ENCODE measurements at regions not wholly inside any gene's neighbourhood (a gene's known extent, or its start where the extent isn't known, plus 50 kb on each side); places are given as distances from the start of the nearest gene placed in this dataset.
"Not testable (repeated sequence)": the region's sequence is repeated elsewhere in the genome, so short reads cannot be mapped to it uniquely, and the experiment has no call there.

GRCh38 chr15:87740655-87741344 is 515.7 kb downstream of the NTRK3 start:
- FAIRE-seq: no peak
- no peak overlapping the region for H3K4me2 ChIP-seq

GRCh38 chr15:87739866-87740265 is 516.7 kb downstream of the NTRK3 start:
- H3K27ac ChIP-seq: no peak overlapping the region
- H3K4me1 ChIP-seq: no peaks in the 10 kb centered on the region
- ATAC-seq (no peak), FAIRE-seq (no peak), DNase-seq (ENCODE audit: low read depth in 1 of 2, low spot score in 1 of 2) (no peak)
- no peaks in the 10 kb centered on the region for H3K9me3 ChIP-seq
- CTCF ChIA-PET: no interaction called here
- POLR2A ChIA-PET: no interaction called here
- 21% methylated on average over 2 of the region's 2 CpGs for WGBS (ENCODE audit: missing lambda C conversion rate)
- TF ChIP-seq ESRRA (IDR thresholded peaks at IDR 0.05; ENCODE audit: borderline replicate concordance, low read length) (no peak), SREBF2 (IDR thresholded peaks at IDR 0.05) (no peak), SMC3 (IDR thresholded peaks at IDR 0.05) (no peak)
- H3K4me2 ChIP-seq: no peak overlapping the region
- no peak overlapping the region for H3K4me3 ChIP-seq

More at GRCh38 chr15:87740655-87741344, 515.7 kb downstream of the NTRK3 start:
- ChIA-PET CTCF (no interaction called here), POLR2A (no interaction called here)
- 41% methylated on average over 5 of the region's 5 CpGs for WGBS (ENCODE audit: missing lambda C conversion rate)
- H3K4me1 ChIP-seq: no peaks in the 10 kb centered on the region
- no peak for DNase-seq (ENCODE audit: low read depth in 1 of 2, low spot score in 1 of 2)
- H3K27ac ChIP-seq: no peak overlapping the region
- H3K4me3 ChIP-seq: no peak overlapping the region
- ATAC-seq: no peak
- TF ChIP-seq NR3C1 (IDR thresholded peaks at IDR 0.05) (no peak), NFE2L2 (conservative IDR thresholded peaks at IDR 0.05; ENCODE audit: low read length) (no peak), CHD2 (IDR thresholded peaks at IDR 0.05; ENCODE audit: low read length, partially characterized antibody) (no peak), TP53 (CRISPR knock-in tag; IDR thresholded peaks at IDR 0.05) (no peak), FOSL2 (IDR thresholded peaks at IDR 0.05) (no peak), FOSL2 (CRISPR knock-in tag; IDR thresholded peaks at IDR 0.05) (no peak)
- H3K9me3 ChIP-seq: no peaks in the 10 kb centered on the region

GRCh38 chr15:87739081-87739480 is 517.5 kb downstream of the NTRK3 start:
- DNase-seq (ENCODE audit: low read depth in 1 of 2, low spot score in 1 of 2) (no peak), ATAC-seq (no peak), FAIRE-seq (no peak)
- H3K27ac ChIP-seq: no peak overlapping the region
- H3K4me1 ChIP-seq: no peaks in the 10 kb centered on the region
- 35% methylated on average over 4 of the region's 4 CpGs for WGBS (ENCODE audit: missing lambda C conversion rate)
- ChIA-PET CTCF (no interaction called here), POLR2A (no interaction called here)
- TF ChIP-seq HES2 (IDR thresholded peaks at IDR 0.05) (no peak), EHMT2 (IDR thresholded peaks at IDR 0.05; ENCODE audit: low read depth) (no peak), FOXS1 (CRISPR knock-in tag; IDR thresholded peaks at IDR 0.05) (no peak), RNF2 (IDR thresholded peaks at IDR 0.05; ENCODE audit: borderline replicate concordance, low read depth) (no peak), CEBPB (IDR thresholded peaks at IDR 0.05) (no peak), JUNB (IDR thresholded peaks at IDR 0.05) (no peak), MYC (IDR thresholded peaks at IDR 0.05; ENCODE audit: borderline replicate concordance, low read length) (no peak), RFX5 (IDR thresholded peaks at IDR 0.05) (no peak), MAFK (IDR thresholded peaks at IDR 0.05; ENCODE audit: partially characterized antibody) (no peak), CTCF (IDR thresholded peaks at IDR 0.05) (no peak), RAD21 (conservative IDR thresholded peaks at IDR 0.05 in 1 of 2, IDR thresholded peaks at IDR 0.05 in 1 of 2) (no peak), FOSL2 (IDR thresholded peaks at IDR 0.05) (no peak), FOSL2 (CRISPR knock-in tag; IDR thresholded peaks at IDR 0.05) (no peak), CHD2 (IDR thresholded peaks at IDR 0.05; ENCODE audit: low read length, partially characterized antibody) (no peak), SREBF2 (IDR thresholded peaks at IDR 0.05) (no peak), NFE2L2 (conservative IDR thresholded peaks at IDR 0.05; ENCODE audit: low read length) (no peak), EP300 (IDR thresholded peaks at IDR 0.05) (no peak), HMGXB4 (CRISPR knock-in tag; IDR thresholded peaks at IDR 0.05; ENCODE audit: borderline replicate concordance) (no peak), CBX2 (IDR thresholded peaks at IDR 0.05; ENCODE audit: borderline replicate concordance, low read depth) (no peak)
- no peak overlapping the region for H3K4me3 ChIP-seq
- H3K9me3 ChIP-seq: no peaks in the 10 kb centered on the region
- no peak overlapping the region for H3K4me2 ChIP-seq

- H3K4me2 ChIP-seq; H3K9me3 ChIP-seq; FAIRE-seq; DNase-seq (ENCODE audit: low read depth in 1 of 2, low spot score in 1 of 2); H3K4me3 ChIP-seq; POLR2A ChIA-PET; H3K27ac ChIP-seq; ATAC-seq; H3K4me1 ChIP-seq: not testable (repeated sequence)
- WGBS (ENCODE audit: missing lambda C conversion rate): 73% methylated on average over 4 of the region's 4 CpGs
- CTCF ChIA-PET: interaction anchor here (0.7 to 0.9 kb wide), 2 partner anchors 253 to 920 kb away, joined by 3 to 5 read pairs; no protein-coding TSS in a partner anchor
Measured at GRCh38 chr15:87737460-87737859, 519.1 kb downstream of the NTRK3 start.
